ENCODE measurements at regions not wholly inside any gene's neighbourhood (a gene's known extent, or its start where the extent isn't known, plus 50 kb on each side); places are given as distances from the start of the nearest gene placed in this dataset.
"Not testable (repeated sequence)": the region's sequence is repeated elsewhere in the genome, so short reads cannot be mapped to it uniquely, and the experiment has no call there.

DNA sequence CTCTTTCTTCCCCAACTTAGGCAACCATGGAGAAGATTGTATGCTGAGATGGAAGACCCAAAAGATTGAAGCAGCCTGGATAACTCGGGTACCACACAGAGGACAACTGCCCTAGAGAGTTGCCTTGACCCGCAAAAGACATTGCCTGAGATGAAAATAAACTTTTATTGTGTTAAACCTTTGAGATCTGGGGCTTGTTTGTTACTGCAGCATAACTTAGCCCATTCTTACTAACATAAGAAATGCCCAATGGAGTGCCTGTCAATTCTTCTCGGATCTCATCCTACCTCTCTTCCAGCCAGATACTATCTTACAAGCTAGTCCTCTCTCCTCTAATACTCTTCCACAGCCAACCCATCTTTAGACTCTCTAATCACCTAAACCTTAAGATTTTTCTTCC is 76.8 kb downstream of the GCNT4 start:
- Histone ChIP-seq H3K4me3 (ENCODE audit: low read depth, low read length) (no peak overlapping the region), H3K36me3 (ENCODE audit: control insufficient read depth, insufficient read depth, low read length) (no peaks in the 10 kb centered on the region), H3K27ac (ENCODE audit: low read depth, low read length) (no peak overlapping the region), H3K4me1 (ENCODE audit: control insufficient read depth, insufficient read depth, low read length) (no peaks in the 10 kb centered on the region), H3K9me3 (ENCODE audit: control insufficient read depth, insufficient read depth, low read length) (peaks cover 5% of the 10 kb centered on the region; the same call in 1 of the 2 replicates), H3K27me3 (ENCODE audit: control insufficient read depth, insufficient read depth, low read length) (no peaks in the 10 kb centered on the region), H3K9ac (ENCODE audit: low read depth, low read length) (no peak overlapping the region)

DNA sequence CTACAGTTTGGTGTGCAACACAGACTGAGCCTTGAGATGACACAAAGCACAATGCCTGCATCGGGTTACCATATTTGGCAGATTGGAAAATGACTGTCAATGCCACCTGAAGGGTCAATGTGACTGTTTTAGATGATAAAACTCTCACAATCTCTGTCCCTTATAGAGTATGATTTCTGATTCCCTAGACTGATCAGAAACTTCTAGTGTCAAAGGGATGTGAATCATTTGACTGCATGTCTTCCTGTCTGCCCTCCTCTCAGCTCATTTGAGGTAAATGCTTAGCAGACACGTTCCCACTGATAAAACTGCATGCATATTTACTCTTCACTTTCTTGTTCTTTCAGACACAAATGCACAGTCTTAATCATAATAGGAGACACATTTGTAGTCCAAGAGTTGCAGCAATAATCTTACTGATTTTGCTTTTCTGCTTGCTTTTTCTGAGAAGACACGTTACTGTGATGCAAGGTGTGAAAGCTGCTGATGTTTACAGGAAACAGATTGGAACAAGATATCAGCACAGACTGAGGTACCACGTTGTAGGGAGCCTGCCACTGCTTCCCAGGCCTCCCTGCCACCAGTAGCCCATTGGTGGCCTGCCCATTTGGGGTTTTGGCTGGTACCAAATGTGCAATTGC is 77.8 kb downstream of the GCNT4 start:
- Histone ChIP-seq H3K36me3 (ENCODE audit: control insufficient read depth, insufficient read depth, low read length) (no peaks in the 10 kb centered on the region), H3K4me1 (ENCODE audit: control insufficient read depth, insufficient read depth, low read length) (no peaks in the 10 kb centered on the region), H3K27ac (ENCODE audit: low read depth, low read length) (no peak overlapping the region), H3K27me3 (ENCODE audit: control insufficient read depth, insufficient read depth, low read length) (no peaks in the 10 kb centered on the region), H3K9me3 (ENCODE audit: control insufficient read depth, insufficient read depth, low read length) (peaks cover 5% of the 10 kb centered on the region; the same call in 1 of the 2 replicates), H3K4me3 (ENCODE audit: low read depth, low read length) (no peak overlapping the region), H3K9ac (ENCODE audit: low read depth, low read length) (no peak overlapping the region)

- Histone ChIP-seq H3K4me1 (ENCODE audit: control insufficient read depth, insufficient read depth, low read length) (no peaks in the 10 kb centered on the region), H3K27ac (ENCODE audit: low read depth, low read length) (no peak overlapping the region), H3K9ac (ENCODE audit: low read depth, low read length) (no peak overlapping the region), H3K27me3 (ENCODE audit: control insufficient read depth, insufficient read depth, low read length) (no peaks in the 10 kb centered on the region), H3K9me3 (ENCODE audit: control insufficient read depth, insufficient read depth, low read length) (peaks cover 5% of the 10 kb centered on the region; the same call in 1 of the 2 replicates), H3K36me3 (ENCODE audit: control insufficient read depth, insufficient read depth, low read length) (no peaks in the 10 kb centered on the region), H3K4me3 (ENCODE audit: low read depth, low read length) (no peak overlapping the region)
These were observed 78.7 kb downstream of the GCNT4 start for GRCh38 chr5:74973694-74974093.

DNA sequence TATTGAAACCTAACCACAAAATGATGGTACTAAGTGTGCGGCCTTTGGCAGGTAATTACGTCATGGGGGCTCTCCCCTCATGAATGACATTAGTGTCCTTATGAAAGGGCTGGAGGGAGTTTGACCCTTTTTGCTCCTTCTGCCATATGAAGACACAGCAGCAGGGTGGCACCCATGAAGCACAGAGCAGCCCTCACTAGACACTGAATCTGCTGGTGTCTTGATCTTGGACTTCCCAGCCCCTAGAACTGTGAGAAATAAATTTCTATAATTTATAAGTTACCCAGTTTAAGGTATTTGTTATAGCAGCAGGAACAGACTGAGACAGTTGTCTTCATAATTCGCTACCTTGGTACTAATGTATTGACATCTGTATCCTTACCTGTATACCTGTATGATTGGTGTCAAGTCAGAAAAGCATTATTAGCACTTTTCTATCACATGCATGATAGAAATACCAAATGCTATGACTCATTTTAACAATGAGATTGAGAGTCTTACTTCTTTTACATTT is 80.4 kb downstream of the GCNT4 start:
- Histone ChIP-seq H3K36me3 (ENCODE audit: control insufficient read depth, insufficient read depth, low read length) (no peaks in the 10 kb centered on the region), H3K27ac (ENCODE audit: low read depth, low read length) (no peak overlapping the region), H3K4me3 (ENCODE audit: low read depth, low read length) (no peak overlapping the region), H3K9me3 (ENCODE audit: control insufficient read depth, insufficient read depth, low read length) (peaks cover 5% of the 10 kb centered on the region; the same call in 1 of the 2 replicates), H3K9ac (ENCODE audit: low read depth, low read length) (no peak overlapping the region), H3K27me3 (ENCODE audit: control insufficient read depth, insufficient read depth, low read length) (no peaks in the 10 kb centered on the region), H3K4me1 (ENCODE audit: control insufficient read depth, insufficient read depth, low read length) (no peaks in the 10 kb centered on the region)

DNA sequence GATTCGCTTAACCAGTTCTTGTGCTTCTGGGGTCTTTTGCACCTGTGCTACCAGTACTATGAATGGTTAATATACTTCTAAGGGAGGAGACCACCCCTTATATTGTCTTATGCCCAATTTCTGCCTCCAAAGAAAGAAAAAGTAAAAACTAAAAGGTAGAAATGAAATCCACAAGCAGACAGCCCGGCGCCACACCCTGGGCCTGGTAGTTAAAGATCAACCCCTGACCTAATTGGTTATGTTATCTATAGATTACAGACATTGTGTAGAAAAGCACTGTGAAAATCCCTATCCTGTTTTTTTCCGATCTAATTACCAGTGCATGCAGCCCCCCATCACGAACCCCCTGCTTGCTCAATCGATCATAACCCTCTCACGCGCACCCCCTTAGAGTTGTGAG is 81.5 kb downstream of the GCNT4 start:
- H3K27me3 ChIP-seq (ENCODE audit: control insufficient read depth, insufficient read depth, low read length); H3K27ac ChIP-seq (ENCODE audit: low read depth, low read length); H3K9ac ChIP-seq (ENCODE audit: low read depth, low read length); H3K36me3 ChIP-seq (ENCODE audit: control insufficient read depth, insufficient read depth, low read length); H3K4me1 ChIP-seq (ENCODE audit: control insufficient read depth, insufficient read depth, low read length); H3K4me3 ChIP-seq (ENCODE audit: low read depth, low read length); H3K9me3 ChIP-seq (ENCODE audit: control insufficient read depth, insufficient read depth, low read length): not testable (repeated sequence)

- H3K4me1 ChIP-seq (ENCODE audit: control insufficient read depth, insufficient read depth, low read length) = no peaks in the 10 kb centered on the region
- H3K27ac ChIP-seq (ENCODE audit: low read depth, low read length) = no peak overlapping the region
- H3K36me3 ChIP-seq (ENCODE audit: control insufficient read depth, insufficient read depth, low read length) = no peaks in the 10 kb centered on the region
- no peak overlapping the region for H3K4me3 ChIP-seq (ENCODE audit: low read depth, low read length)
- H3K9me3 ChIP-seq (ENCODE audit: control insufficient read depth, insufficient read depth, low read length) = no peaks in the 10 kb centered on the region
- no peak overlapping the region for H3K9ac ChIP-seq (ENCODE audit: low read depth, low read length)
- no peaks in the 10 kb centered on the region for H3K27me3 ChIP-seq (ENCODE audit: control insufficient read depth, insufficient read depth, low read length)
These were observed 82.6 kb downstream of the GCNT4 start for GRCh38 chr5:74969726-74970125.

DNA sequence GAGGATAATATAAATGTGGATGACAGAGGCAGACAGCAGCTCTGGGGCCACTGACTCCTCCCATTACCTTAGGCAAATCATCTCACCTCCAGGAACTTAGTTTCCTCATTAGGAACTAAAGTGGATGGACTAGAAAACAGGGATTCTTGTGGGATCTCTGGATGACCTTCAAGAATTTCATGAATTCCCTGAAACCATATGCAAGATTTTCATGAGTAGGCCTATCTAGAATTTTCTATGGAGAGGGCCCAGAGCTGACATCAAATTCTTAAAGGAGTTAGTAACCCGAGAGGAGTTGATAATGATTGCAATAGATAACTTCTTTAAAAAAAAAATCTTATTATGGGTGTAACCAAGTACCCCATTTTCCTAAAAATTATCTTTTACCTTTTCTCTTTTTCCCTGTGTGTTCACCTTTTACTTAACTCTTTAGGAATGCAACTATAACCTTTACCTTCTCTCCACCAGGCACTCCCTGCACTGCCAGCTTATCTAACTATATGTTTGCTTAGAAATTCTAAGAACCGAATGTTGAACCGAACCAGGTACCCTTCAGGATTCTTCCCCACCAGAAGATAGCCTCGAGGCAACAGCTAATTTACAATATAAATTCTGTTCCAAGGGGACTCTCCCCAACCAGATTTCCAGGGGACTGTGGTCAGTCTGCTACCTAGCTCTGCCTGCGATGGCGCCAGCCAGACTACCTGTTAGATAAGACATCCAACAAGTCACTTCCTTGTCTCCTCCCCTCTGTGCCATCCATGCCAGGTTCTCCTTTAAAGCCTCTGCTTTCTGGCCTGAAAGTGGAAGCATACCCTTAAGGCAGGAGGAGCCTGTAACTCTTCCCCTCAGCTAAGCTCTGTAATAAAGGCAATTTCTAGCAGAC is 86.0 kb downstream of the GCNT4 start:
- H3K9ac ChIP-seq (ENCODE audit: low read depth, low read length) = no peak overlapping the region

GRCh38 chr5:74963407-74963806 is 89.0 kb downstream of the GCNT4 start:
- no peak overlapping the region for H3K4me3 ChIP-seq (ENCODE audit: low read depth, low read length)
- H3K27ac ChIP-seq (ENCODE audit: low read depth, low read length) = no peak overlapping the region
- no peak overlapping the region for H3K9ac ChIP-seq (ENCODE audit: low read depth, low read length)
- no peaks in the 10 kb centered on the region for H3K36me3 ChIP-seq (ENCODE audit: control insufficient read depth, insufficient read depth, low read length)
- H3K9me3 ChIP-seq (ENCODE audit: control insufficient read depth, insufficient read depth, low read length) = no peaks in the 10 kb centered on the region
- no peaks in the 10 kb centered on the region for H3K4me1 ChIP-seq (ENCODE audit: control insufficient read depth, insufficient read depth, low read length)
- H3K27me3 ChIP-seq (ENCODE audit: control insufficient read depth, insufficient read depth, low read length) = no peaks in the 10 kb centered on the region

More for the DNA sequence above, 86.0 kb downstream of the GCNT4 start:
- no peaks in the 10 kb centered on the region for H3K27me3 ChIP-seq (ENCODE audit: control insufficient read depth, insufficient read depth, low read length)
- no peak overlapping the region for H3K4me3 ChIP-seq (ENCODE audit: low read depth, low read length)
- H3K4me1 ChIP-seq (ENCODE audit: control insufficient read depth, insufficient read depth, low read length) = no peaks in the 10 kb centered on the region
- H3K9me3 ChIP-seq (ENCODE audit: control insufficient read depth, insufficient read depth, low read length) = no peaks in the 10 kb centered on the region
- no peaks in the 10 kb centered on the region for H3K36me3 ChIP-seq (ENCODE audit: control insufficient read depth, insufficient read depth, low read length)
- H3K27ac ChIP-seq (ENCODE audit: low read depth, low read length) = no peak overlapping the region

- H3K9ac ChIP-seq (ENCODE audit: low read depth, low read length) = no peak overlapping the region
- no peaks in the 10 kb centered on the region for H3K4me1 ChIP-seq (ENCODE audit: control insufficient read depth, insufficient read depth, low read length)
- H3K36me3 ChIP-seq (ENCODE audit: control insufficient read depth, insufficient read depth, low read length) = no peaks in the 10 kb centered on the region
- H3K4me3 ChIP-seq (ENCODE audit: low read depth, low read length) = no peak overlapping the region
- no peaks in the 10 kb centered on the region for H3K9me3 ChIP-seq (ENCODE audit: control insufficient read depth, insufficient read depth, low read length)
- peak overlapping the region; percentile 11 for H3K27ac ChIP-seq (ENCODE audit: low read depth, low read length)
- no peaks in the 10 kb centered on the region for H3K27me3 ChIP-seq (ENCODE audit: control insufficient read depth, insufficient read depth, low read length)
These were observed 91.7 kb upstream of the FAM169A start for GRCh38 chr5:74957906-74958305.

DNA sequence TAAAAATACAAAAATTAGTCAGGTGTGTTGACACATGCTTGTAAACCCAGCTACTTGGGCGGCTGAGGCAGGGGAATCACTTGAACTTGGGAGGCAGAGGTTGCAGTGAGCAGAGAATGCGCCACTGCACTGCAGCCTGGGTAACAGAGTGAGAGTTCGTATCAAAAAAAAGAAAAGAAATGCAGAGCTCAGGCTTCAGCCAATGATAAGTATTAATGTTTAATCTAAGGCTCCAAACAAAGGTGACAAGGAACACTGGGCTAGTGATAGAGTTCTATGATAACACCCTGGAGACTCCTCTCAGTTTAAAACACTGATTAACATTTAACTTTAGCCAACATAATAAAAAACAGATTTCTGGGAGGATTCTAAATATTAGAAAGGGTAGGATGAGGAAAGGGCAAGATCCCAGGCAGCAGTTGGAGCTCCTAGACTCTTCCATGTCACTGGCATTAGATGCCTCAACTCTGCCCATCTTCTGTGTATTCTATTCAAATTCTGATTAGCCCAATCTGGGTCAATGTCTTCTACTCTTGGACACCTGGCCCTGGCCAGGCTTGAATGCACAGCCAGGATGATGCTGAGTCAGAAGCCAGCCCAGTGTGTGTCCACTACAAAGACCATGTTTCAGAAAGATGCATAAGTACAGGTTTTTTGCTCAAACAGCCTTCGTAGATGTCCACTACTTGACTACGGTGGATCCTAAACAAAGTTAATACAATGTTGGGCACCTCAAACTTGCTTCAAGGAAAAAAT is 91.0 kb upstream of the FAM169A start:
- Histone ChIP-seq H3K27ac (ENCODE audit: low read depth, low read length) (peak overlapping the region; percentile 11), H3K27me3 (ENCODE audit: control insufficient read depth, insufficient read depth, low read length) (no peaks in the 10 kb centered on the region), H3K9ac (ENCODE audit: low read depth, low read length) (no peak overlapping the region), H3K36me3 (ENCODE audit: control insufficient read depth, insufficient read depth, low read length) (no peaks in the 10 kb centered on the region), H3K4me1 (ENCODE audit: control insufficient read depth, insufficient read depth, low read length) (no peaks in the 10 kb centered on the region), H3K4me3 (ENCODE audit: low read depth, low read length) (no peak overlapping the region), H3K9me3 (ENCODE audit: control insufficient read depth, insufficient read depth, low read length) (no peaks in the 10 kb centered on the region)

Data from HUES48 (cell line).